ENCODE measurements at regions not wholly inside any gene's neighbourhood (a gene's known extent, or its start where the extent isn't known, plus 50 kb on each side); places are given as distances from the start of the nearest gene placed in this dataset.

DNA sequence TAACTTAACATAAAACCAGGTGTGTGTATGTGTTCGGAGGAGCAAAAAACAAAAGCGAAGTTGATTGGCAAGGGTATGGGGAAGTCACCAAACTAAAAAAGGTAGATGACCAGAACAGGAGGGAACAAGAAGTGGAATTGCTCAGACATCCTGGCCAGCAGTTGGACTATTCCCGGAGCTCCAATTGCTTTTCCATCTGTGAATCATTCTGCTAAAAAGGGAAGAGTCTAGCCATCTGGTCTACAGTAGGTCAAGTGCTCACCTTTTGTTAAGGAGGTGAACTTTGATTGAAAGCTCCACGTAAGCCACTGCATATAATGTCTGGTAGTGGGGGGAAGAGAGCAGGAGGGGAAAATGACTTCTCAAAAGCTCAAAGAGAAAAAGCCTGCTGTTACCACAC lies 50.0 kb upstream of the BET1 start:
- ATAC-seq (no peak), FAIRE-seq (no peak), DNase-seq (ENCODE audit: low read depth in 1 of 2, low spot score in 1 of 2) (no peak)
- Histone ChIP-seq H3K27ac (no peak overlapping the region), H3K9me3 (no peaks in the 10 kb centered on the region; the same call in 2 of the 3 replicates), H3K4me2 (0 out of 3 replicates have a peak overlapping the region, but pooled peaks have one; percentile 16), H3K4me1 (peaks cover 9% of the 10 kb centered on the region; the same call in 1 of the 3 replicates), H3K4me3 (no peak overlapping the region)
- POLR2A ChIA-PET = no interaction called here
- CTCF ChIA-PET = interaction anchor here (0.7 kb wide), 1 partner anchor 10 kb away, joined by 4 read pairs; no protein-coding TSS in a partner anchor
- no peak for TF ChIP-seq MYC (IDR thresholded peaks at IDR 0.05; ENCODE audit: borderline replicate concordance, low read length)
- no peak for TF ChIP-seq KDM5A (IDR thresholded peaks at IDR 0.05)
- TF ChIP-seq ZC3H11A (IDR thresholded peaks at IDR 0.05) = no peak
- no peak for TF ChIP-seq RFX5 (IDR thresholded peaks at IDR 0.05)
- no peak for TF ChIP-seq POLR2A (IDR thresholded peaks at IDR 0.05; ENCODE audit: low read length)
- no peak for TF ChIP-seq ESRRA (IDR thresholded peaks at IDR 0.05; ENCODE audit: borderline replicate concordance, low read length)
- no peak for TF ChIP-seq EHMT2 (IDR thresholded peaks at IDR 0.05; ENCODE audit: low read depth)
- TF ChIP-seq GATA3 (IDR thresholded peaks at IDR 0.05; ENCODE audit: borderline replicate concordance) = no peak
- WGBS (ENCODE audit: missing lambda C conversion rate) = 75% methylated on average over 4 of the region's 4 CpGs

DNA sequence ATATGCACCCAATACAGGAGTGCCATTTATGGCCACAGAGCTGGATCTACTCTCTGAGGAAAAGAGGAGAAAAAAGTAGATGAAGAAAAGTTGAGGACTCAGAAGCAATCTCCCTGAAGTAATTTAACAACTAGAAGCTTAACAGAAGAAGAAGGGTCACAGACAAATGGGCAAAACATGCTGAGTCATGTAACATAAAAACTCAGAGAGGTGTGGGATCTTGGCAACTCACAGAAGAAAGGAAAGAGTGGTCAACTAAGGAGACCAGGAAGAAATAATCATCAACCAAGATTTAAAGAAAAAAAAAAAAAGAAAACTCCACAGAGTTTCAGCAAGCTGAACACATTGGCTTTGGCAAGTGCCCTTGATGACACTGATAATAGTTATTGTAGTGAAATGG lies 51.8 kb upstream of the BET1 start:
- Histone ChIP-seq H3K4me1 (peaks cover 9% of the 10 kb centered on the region; the same call in 1 of the 3 replicates), H3K27ac (0 out of 6 replicates have a peak overlapping the region, but pooled peaks of 1 of the 2 experiments have one; percentile 34), H3K4me2 (no peak overlapping the region), H3K9me3 (no peaks in the 10 kb centered on the region; the same call in 2 of the 3 replicates), H3K4me3 (no peak overlapping the region)
- ATAC-seq = no peak
- CTCF ChIA-PET = interaction anchor here (0.6 to 1.0 kb wide), 2 partner anchors 31 to 827 kb away, joined by 3 read pairs; no protein-coding TSS in a partner anchor
- TF ChIP-seq, protein P1, sequence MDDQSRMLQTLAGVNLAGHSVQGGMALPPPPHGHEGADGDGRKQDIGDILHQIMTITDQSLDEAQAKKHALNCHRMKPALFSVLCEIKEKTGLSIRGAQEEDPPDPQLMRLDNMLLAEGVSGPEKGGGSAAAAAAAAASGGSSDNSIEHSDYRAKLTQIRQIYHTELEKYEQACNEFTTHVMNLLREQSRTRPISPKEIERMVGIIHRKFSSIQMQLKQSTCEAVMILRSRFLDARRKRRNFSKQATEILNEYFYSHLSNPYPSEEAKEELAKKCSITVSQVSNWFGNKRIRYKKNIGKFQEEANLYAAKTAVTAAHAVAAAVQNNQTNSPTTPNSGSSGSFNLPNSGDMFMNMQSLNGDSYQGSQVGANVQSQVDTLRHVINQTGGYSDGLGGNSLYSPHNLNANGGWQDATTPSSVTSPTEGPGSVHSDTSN (IDR thresholded peaks at IDR 0.05) = no peak
- peak; percentile 87 for TF ChIP-seq NFE2L2 (conservative IDR thresholded peaks at IDR 0.05; ENCODE audit: low read length)
- no peak for TF ChIP-seq HOXA7 (CRISPR knock-in tag; IDR thresholded peaks at IDR 0.05)
- TF ChIP-seq, protein P2, sequence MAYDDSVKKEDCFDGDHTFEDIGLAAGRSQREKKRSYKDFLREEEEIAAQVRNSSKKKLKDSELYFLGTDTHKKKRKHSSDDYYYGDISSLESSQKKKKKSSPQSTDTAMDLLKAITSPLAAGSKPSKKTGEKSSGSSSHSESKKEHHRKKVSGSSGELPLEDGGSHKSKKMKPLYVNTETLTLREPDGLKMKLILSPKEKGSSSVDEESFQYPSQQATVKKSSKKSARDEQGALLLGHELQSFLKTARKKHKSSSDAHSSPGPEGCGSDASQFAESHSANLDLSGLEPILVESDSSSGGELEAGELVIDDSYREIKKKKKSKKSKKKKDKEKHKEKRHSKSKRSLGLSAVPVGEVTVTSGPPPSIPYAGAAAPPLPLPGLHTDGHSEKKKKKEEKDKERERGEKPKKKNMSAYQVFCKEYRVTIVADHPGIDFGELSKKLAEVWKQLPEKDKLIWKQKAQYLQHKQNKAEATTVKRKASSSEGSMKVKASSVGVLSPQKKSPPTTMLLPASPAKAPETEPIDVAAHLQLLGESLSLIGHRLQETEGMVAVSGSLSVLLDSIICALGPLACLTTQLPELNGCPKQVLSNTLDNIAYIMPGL (CRISPR knock-in tag; IDR thresholded peaks at IDR 0.05; ENCODE audit: borderline replicate concordance) = no peak
- TF ChIP-seq RNF2 (IDR thresholded peaks at IDR 0.05; ENCODE audit: borderline replicate concordance, low read depth) = no peak
- peak; percentile 90 for TF ChIP-seq MAFK (IDR thresholded peaks at IDR 0.05; ENCODE audit: partially characterized antibody)
- no peak for TF ChIP-seq CHD4 (IDR thresholded peaks at IDR 0.05; ENCODE audit: borderline replicate concordance)
- TF ChIP-seq, protein P3, sequence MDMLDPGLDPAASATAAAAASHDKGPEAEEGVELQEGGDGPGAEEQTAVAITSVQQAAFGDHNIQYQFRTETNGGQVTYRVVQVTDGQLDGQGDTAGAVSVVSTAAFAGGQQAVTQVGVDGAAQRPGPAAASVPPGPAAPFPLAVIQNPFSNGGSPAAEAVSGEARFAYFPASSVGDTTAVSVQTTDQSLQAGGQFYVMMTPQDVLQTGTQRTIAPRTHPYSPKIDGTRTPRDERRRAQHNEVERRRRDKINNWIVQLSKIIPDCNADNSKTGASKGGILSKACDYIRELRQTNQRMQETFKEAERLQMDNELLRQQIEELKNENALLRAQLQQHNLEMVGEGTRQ (IDR thresholded peaks at IDR 0.05) = no peak
- no peak for FAIRE-seq
- POLR2A ChIA-PET = interaction anchor here (0.6 kb wide), 1 partner anchor 17 kb away, joined by 3 read pairs; no protein-coding TSS in a partner anchor
- DNase-seq (ENCODE audit: low read depth in 1 of 2, low spot score in 1 of 2) = no peak

DNA sequence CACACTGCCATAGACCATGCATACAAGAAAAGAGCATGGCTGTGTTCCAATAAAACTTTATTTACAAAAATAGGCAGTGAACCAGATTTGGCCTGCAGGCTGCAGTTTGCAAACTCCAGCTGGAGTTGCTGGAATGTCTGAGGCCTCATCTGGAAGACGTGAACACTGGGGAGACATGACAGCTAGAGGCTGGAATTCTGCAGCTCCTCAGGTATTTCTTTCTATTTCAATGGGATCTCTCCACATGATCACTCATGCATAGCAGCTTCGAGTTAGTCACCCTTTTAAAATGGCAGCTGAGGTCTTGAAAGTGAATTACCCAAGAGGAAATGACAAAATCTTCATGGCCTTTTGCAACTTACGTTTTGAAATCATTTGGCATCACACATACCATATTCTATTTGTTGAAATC lies 52.6 kb upstream of the BET1 start:
- ChIA-PET CTCF (no interaction called here), POLR2A (interaction anchor here (0.6 to 1.2 kb wide), 2 partner anchors 16 to 166 kb away, joined by 3 read pairs; partner anchors contain the start of gene TFPI2)
- TF ChIP-seq, protein P4, sequence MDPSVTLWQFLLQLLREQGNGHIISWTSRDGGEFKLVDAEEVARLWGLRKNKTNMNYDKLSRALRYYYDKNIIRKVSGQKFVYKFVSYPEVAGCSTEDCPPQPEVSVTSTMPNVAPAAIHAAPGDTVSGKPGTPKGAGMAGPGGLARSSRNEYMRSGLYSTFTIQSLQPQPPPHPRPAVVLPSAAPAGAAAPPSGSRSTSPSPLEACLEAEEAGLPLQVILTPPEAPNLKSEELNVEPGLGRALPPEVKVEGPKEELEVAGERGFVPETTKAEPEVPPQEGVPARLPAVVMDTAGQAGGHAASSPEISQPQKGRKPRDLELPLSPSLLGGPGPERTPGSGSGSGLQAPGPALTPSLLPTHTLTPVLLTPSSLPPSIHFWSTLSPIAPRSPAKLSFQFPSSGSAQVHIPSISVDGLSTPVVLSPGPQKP (IDR thresholded peaks at IDR 0.05; ENCODE audit: low read depth, low read length) = no peak
- TF ChIP-seq CEBPB (IDR thresholded peaks at IDR 0.05) (peak in 1 of 2 experiments; percentile 27; a peak in 1 of 4 replicates), JUNB (IDR thresholded peaks at IDR 0.05) (no peak), ESRRA (IDR thresholded peaks at IDR 0.05; ENCODE audit: borderline replicate concordance, low read length) (no peak), CHD2 (IDR thresholded peaks at IDR 0.05; ENCODE audit: low read length, partially characterized antibody) (no peak), BHLHE40 (IDR thresholded peaks at IDR 0.05; ENCODE audit: low read depth, low read length) (no peak), TP53 (CRISPR knock-in tag; IDR thresholded peaks at IDR 0.05) (no peak), FOSL2 (IDR thresholded peaks at IDR 0.05) (no peak), FOSL2 (CRISPR knock-in tag; IDR thresholded peaks at IDR 0.05) (peak; percentile 38; the same call in 1 of the 2 replicates), EP300 (IDR thresholded peaks at IDR 0.05) (no peak), EHMT2 (IDR thresholded peaks at IDR 0.05; ENCODE audit: low read depth) (no peak), TFCP2L1 (CRISPR knock-in tag; IDR thresholded peaks at IDR 0.05) (no peak)
- TF ChIP-seq, protein P3 (IDR thresholded peaks at IDR 0.05) = no peak
- TF ChIP-seq, protein P1 (IDR thresholded peaks at IDR 0.05) = no peak
- TF ChIP-seq, protein P5, sequence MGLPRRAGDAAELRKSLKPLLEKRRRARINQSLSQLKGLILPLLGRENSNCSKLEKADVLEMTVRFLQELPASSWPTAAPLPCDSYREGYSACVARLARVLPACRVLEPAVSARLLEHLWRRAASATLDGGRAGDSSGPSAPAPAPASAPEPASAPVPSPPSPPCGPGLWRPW (IDR thresholded peaks at IDR 0.05) = peak; percentile 59; the same call in 1 of the 2 replicates
- FAIRE-seq (no peak), DNase-seq (ENCODE audit: low read depth in 1 of 2, low spot score in 1 of 2) (peak in 1 of 2 experiments; percentile 42), ATAC-seq (no peak)
- no peak overlapping the region for H3K4me2 ChIP-seq
- H3K27ac ChIP-seq = no peak overlapping the region
- H3K9me3 ChIP-seq = no peaks in the 10 kb centered on the region; the same call in 2 of the 3 replicates
- peaks cover 9% of the 10 kb centered on the region; the same call in 1 of the 3 replicates for H3K4me1 ChIP-seq
- 55% methylated on average over 3 of the region's 3 CpGs for WGBS (ENCODE audit: missing lambda C conversion rate)
- no peak overlapping the region for H3K4me3 ChIP-seq
